ENCODE measurements at regions not wholly inside any gene's neighbourhood (a gene's known extent, or its start where the extent isn't known, plus 50 kb on each side); places are given as distances from the start of the nearest gene placed in this dataset.

GRCh38 chr3:930866-931265 lies 162.0 kb upstream of the CNTN6 start:
- H3K9me3 Mint-ChIP-seq = peaks cover 91% of the 10 kb centered on the region

More at GRCh38 chr3:930866-931265, 162.0 kb upstream of the CNTN6 start:
- H3K36me3 ChIP-seq (ENCODE audit: insufficient read depth) = no peaks in the 10 kb centered on the region
- no peak overlapping the region for H3K4me2 ChIP-seq
- TF ChIP-seq CTCF (conservative IDR thresholded peaks at IDR 0.05; ENCODE audit: low read depth in 2 of 2) (no peak), STAT1 (IDR thresholded peaks at IDR 0.05; ENCODE audit: unreplicated experiment) (no peak), REST (IDR thresholded peaks at IDR 0.05; ENCODE audit: unreplicated experiment) (no peak), ZNF462 (CRISPR knock-in tag; IDR thresholded peaks at IDR 0.05) (no peak), CREB1 (CRISPR knock-in tag; IDR thresholded peaks at IDR 0.05; ENCODE audit: low read depth) (no peak), ZNF114 (CRISPR knock-in tag; IDR thresholded peaks at IDR 0.05) (no peak), JUNB (IDR thresholded peaks at IDR 0.05; ENCODE audit: unreplicated experiment) (no peak)
- no peak overlapping the region for H3K4me3 ChIP-seq
- no peaks in the 10 kb centered on the region for H3K9me2 ChIP-seq (ENCODE audit: insufficient read depth)
- Mint-ChIP-seq H3K4me1 (no peaks in the 10 kb centered on the region), H3K4me3 (no peak overlapping the region), H3K27ac (no peak overlapping the region), H3K36me3 (ENCODE audit: low read depth) (peaks cover 40% of the 10 kb centered on the region), H3K27me3 (ENCODE audit: insufficient read depth, low read depth, poor library complexity) (peaks cover 1% of the 10 kb centered on the region)
- H4K20me1 ChIP-seq (replicated peaks; ENCODE audit: insufficient read depth) = no peaks in the 10 kb centered on the region
- no peaks in the 10 kb centered on the region for H3K27me3 ChIP-seq (ENCODE audit: insufficient read depth)
- no peak for ATAC-seq
- no peak overlapping the region for H2AFZ ChIP-seq
- H3K79me2 ChIP-seq (replicated peaks; ENCODE audit: insufficient read depth) = no peaks in the 10 kb centered on the region
- H3K4me1 ChIP-seq (ENCODE audit: insufficient read depth) = no peaks in the 10 kb centered on the region
- no peaks in the 10 kb centered on the region for H3F3A ChIP-seq (replicated peaks; ENCODE audit: low read depth)
- no peak for DNase-seq (ENCODE audit: low spot score)
- no peak overlapping the region for H3K27ac ChIP-seq (ENCODE audit: low read depth)

All from GM23338 (cell line).